NCI-H2107 treated with DMSO at 0.1 percent for 48 hours (cell line): ENCODE measurements at regions not wholly inside any gene's neighbourhood (a gene's known extent, or its start where the extent isn't known, plus 50 kb on each side); places are given as distances from the start of the nearest gene placed in this dataset.

ENCODE experiments used
- DNase-seq: peaks from one replicate; lab custom pipeline; 2025; ENCODE audit not compliant: unreplicated experiment; lab: John Stamatoyannopoulos, UW

- no peak for DNase-seq
Observed at GRCh38 chr3:9301091-9301490, 51.6 kb upstream of the SRGAP3 start.

DNA sequence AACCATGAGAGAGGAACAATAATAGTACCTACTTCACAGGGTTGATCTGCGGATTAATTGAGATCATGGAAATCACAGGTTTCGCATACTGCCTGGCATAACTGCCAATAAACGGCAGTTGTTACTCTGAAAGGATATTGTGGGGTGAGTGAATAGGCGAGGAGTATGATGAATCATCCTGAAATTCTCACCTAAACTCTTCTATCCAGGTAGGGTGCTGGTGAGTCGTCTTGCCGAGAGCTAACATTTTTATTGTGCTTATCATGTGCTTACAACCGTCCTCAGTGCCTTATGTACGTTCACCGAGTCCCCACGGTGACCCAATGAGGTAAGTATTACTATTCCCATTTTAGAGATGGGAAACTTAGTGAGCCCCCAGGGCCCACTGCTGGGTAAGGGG is 52.4 kb upstream of the SRGAP3 start:
- no peak for DNase-seq

- DNase-seq = peak; percentile 58
Observed at GRCh38 chr3:9302425-9303181, 53.2 kb upstream of the SRGAP3 start.

- DNase-seq = no peak
Observed at GRCh38 chr3:9308298-9308990, 54.4 kb upstream of the THUMPD3 start.

GRCh38 chr3:9310043-9310442 is 52.8 kb upstream of the THUMPD3 start:
- no peak for DNase-seq

DNA sequence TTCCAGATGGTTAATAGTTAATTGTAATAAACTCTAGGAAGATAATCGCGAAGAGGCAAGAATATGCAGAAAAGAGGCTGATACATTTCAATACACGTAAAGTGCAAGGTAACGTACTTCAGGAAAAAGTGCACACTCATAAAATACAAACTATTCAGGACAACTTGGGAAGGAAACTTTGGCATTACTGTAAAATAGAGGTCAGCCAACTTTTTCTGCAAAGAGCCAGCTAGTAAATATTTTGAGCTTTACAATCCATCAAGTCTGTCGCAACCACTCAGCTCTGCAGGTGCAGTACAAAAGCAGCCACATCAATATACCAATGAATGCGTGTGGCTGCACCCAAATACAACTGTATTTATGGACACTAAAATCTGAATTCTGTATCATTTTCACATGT is 51.6 kb upstream of the THUMPD3 start:
- no peak for DNase-seq
